Retinal pigment epithelial cell (primary cell): ENCODE measurements at regions not wholly inside any gene's neighbourhood (a gene's known extent, or its start where the extent isn't known, plus 50 kb on each side); places are given as distances from the start of the nearest gene placed in this dataset.
A peak's percentile ranks its signal among the peaks of the same experiment; 100 is the strongest.

Source experiments
- DNase-seq: peaks from one replicate; pipeline ENCODE4 v3.0.0-alpha.2; 2010; ENCODE audit warnings: low read depth
- H3K4me3 ChIP-seq: 2 replicates; pipeline ENCODE4 v1.5.1; 2011; ENCODE audit warnings: mild to moderate bottlenecking, low read length, control low read depth, moderate library complexity
- TF ChIP-seq, protein P1 (sequence below): conservative IDR thresholded peaks from 2 replicates; pipeline ENCODE4 v1.5.1; 2011; ENCODE audit warnings: low read depth, low read length, control low read depth, inconsistent platforms

DNA sequence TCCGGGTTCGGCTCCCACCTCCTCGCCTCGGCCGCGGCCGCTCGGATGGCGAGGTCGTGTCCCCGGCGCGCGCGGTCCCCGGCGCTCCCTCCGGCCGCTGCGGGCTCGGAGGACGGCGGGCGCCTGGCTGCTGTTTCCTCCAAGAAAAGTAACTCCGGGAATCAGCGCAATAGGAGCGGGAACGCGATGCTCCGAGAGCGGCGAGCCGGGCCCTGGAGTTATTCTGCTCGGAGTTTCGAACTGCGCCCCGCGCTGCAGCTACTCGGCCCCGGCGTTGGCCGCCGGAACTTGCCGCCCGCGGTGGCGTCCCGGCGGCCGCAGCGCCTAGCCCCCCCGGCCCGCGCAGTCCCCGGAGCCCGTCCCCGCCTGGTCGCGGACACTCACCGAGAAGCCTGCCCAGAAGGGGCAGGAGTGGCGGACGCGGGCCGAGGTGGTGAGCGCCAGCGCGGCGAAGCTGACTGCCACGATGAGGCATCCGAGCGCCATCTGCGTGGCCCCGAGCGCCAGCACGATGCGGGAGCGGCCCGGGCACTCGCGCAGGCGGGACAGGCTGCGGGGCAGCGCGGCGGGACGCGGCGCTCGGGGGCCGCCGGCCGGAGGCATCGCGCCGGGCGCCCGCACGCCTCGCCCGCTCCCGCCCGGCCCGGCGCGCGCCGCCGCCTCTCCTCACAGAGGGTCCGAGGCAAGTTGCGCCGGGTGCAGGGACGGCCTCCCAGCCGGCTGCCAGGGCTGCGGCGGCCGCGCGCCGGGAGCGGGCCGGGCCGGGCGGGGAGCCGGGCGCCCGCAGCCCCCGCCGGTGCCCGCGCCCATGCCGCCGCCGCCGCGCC lies 251.9 kb downstream of the TJP1 start:
- DNase-seq: no peak
- H3K4me3 ChIP-seq: peak overlapping the region; percentile 34
- TF ChIP-seq, protein P1, sequence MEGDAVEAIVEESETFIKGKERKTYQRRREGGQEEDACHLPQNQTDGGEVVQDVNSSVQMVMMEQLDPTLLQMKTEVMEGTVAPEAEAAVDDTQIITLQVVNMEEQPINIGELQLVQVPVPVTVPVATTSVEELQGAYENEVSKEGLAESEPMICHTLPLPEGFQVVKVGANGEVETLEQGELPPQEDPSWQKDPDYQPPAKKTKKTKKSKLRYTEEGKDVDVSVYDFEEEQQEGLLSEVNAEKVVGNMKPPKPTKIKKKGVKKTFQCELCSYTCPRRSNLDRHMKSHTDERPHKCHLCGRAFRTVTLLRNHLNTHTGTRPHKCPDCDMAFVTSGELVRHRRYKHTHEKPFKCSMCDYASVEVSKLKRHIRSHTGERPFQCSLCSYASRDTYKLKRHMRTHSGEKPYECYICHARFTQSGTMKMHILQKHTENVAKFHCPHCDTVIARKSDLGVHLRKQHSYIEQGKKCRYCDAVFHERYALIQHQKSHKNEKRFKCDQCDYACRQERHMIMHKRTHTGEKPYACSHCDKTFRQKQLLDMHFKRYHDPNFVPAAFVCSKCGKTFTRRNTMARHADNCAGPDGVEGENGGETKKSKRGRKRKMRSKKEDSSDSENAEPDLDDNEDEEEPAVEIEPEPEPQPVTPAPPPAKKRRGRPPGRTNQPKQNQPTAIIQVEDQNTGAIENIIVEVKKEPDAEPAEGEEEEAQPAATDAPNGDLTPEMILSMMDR: no peak

DNA sequence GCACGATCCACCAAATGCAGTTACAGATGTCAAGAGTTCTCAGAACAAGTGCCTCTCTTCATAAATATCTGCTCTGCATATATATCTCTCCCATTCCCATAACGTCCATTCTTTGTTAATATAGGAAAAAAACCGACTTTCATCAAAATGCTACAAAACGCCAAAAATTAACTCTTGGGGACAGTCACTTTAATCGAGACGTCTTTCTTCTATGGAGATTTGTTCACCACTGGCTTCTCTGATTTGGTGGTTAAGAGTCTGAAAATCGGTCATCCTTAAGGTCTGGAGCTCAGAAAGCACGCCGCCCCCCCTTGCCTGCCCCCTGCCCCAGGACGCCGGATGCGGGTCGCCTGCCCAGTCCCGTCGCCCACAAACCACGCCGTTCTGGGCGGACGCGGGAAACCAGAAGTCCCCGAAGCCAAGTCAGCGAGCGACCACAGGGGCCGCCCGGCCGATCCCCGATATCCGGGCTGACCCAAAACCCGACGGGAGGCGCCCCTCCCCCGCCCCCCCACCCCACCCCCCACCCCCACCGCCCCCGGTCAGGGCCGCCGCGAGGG lies 252.7 kb downstream of the TJP1 start:
- TF ChIP-seq, protein P1: no peak
- no peak for DNase-seq
- no peak overlapping the region for H3K4me3 ChIP-seq

DNA sequence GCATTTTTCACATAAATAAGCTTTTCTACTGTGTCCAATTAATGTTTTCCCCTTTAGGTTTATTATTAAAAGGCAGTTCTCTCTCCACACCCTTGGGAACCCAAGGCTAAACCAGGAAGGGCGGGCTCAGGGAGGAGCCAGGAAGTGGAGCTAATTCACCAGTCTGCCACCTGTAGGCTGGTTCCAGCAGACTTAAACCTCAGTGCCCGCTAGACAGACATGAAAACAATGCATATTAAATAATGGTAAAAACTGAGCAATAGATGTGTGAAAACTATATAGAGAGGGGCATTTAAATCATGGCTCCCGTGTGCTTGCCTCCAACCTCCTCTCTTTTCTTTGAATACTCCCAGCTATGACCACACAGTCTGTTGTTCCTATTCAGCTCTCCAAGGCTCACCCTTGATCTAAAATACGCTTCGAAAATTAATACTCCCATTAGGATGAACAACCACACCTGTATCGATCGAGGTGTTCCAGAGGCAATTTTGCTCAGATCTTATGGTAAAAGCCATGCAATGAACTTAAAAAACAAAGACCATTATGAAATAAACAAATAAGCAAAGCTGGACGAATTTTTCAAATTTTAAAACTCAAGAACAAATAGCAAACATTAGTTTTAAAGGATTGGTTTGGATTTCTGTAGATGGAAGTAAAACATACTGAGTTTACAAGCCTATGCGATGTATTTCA lies 253.3 kb downstream of the TJP1 start:
- DNase-seq: peak; percentile 58
- TF ChIP-seq, protein P1: peak; percentile 62

DNA sequence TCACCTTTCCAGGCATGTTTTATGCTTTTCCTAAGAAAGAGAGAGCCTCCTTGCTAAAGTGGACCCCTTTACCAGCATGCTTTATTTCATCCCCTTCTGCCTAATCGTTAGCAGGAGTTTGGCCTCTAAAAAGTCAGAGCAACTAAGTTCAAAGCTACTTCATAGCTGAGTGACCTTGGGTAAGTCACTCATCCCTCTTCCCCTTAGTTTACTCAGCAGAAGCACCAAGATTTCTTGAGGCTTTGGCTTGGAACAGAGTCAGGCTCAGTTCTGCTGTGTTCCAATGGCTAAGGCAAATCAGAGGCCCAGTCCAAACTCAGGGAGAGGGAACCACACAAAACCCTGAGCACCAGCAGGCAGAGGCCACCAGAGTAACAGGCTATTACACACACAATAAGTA lies 254.9 kb downstream of the TJP1 start:
- DNase-seq: no peak
- no peak overlapping the region for H3K4me3 ChIP-seq
- TF ChIP-seq, protein P1: no peak

More for the DNA sequence above, 253.3 kb downstream of the TJP1 start:
- no peak overlapping the region for H3K4me3 ChIP-seq

DNA sequence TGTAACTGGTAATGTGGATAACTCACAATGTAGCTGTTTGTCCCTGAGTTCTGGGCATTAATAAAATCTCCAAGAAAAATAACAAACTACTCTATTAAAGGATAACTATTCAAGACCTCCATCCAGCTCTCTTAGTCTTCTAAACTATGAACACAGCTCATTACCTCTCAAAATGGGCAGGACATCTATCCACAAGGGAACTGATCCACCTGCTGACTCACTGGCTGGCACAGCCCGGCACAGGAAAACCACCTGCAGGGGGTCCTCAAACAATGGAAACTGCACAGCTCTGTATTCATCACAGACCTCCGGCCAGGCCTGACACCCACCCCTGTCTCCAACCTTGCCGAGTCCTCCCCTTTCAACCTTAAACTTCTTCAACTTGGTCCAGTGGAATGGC lies 255.4 kb downstream of the TJP1 start:
- TF ChIP-seq, protein P1: no peak
- H3K4me3 ChIP-seq: no peak overlapping the region
- DNase-seq: no peak

DNA sequence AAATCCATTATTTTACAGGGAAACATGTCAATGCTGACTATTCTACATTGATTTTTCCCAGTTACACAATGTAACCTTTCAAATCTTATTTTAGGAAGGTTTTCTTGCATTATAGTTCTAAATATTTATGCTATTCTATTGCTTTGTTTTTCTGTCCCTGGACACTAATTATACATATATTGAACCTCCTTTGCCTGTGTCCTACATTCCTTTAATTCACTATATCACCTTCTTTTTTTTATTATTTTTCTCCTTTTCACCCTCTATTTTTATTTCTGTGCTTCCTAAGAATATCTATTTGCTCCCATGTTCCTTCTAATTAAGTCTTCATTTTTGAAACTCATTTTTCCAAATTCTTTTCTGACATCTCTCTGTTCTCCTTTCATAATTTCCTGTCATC lies 259.2 kb downstream of the TJP1 start:
- no peak overlapping the region for H3K4me3 ChIP-seq
- TF ChIP-seq, protein P1: no peak
- no peak for DNase-seq
